ENCODE measurements at regions not wholly inside any gene's neighbourhood (a gene's known extent, or its start where the extent isn't known, plus 50 kb on each side); places are given as distances from the start of the nearest gene placed in this dataset.
"Not testable (repeated sequence)": the region's sequence is repeated elsewhere in the genome, so short reads cannot be mapped to it uniquely, and the experiment has no call there.

DNA sequence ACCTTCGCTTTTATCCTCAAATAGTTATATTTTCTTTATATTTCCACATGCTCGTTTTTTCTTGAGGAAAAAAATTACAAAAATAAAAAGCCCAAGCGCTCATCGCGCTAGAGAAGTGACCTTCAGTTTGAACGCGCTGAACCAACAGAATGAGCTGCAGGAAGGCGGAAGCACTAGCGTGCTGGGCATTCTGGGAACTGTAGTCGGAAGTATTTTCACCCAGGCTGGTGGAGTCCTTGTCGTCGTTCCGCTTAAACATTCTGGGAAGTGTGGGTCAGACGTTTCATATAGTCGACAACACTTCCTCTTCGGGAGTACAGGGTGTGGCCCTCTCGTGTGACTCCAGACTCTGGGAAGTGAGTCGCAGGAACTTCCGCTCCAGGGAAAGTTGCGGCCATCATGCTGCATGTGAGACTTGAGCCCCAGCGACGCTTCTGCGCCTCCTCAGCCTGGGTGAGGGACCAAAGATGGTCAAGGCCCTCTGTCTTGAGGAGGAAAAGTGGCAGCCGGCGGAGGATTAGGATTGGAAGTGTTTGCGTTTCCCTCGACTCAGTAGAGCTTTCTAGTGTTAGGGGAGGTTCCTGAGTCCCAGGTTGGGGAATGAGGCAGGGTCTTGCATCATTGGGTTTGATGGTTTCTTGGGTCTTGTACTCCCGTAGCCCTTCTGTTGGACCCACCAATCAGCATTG lies 84.1 kb upstream of the GPR39 start:
- DNase-seq, result not testable (repeated sequence)

DNA sequence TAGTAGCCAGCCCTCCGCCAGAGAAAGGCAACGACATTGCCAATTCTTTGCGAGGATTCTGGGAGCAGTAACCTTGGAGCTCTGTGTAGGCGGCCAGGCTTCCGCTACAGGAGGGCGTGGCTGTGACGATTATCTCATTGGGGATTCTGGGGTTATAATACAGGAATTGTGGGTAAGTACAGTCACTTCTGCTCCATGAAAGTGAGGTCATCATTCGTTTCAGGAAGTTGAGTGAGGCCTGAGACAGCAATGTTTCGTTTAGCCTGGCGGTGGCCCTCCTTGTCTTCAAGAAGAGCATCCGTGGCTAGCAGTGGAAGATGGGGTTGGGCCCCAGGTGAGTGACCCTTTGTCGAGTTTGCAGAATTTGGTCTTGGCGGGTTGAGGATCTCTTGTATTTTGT lies 79.5 kb upstream of the GPR39 start:
- not testable (repeated sequence) for DNase-seq

DNA sequence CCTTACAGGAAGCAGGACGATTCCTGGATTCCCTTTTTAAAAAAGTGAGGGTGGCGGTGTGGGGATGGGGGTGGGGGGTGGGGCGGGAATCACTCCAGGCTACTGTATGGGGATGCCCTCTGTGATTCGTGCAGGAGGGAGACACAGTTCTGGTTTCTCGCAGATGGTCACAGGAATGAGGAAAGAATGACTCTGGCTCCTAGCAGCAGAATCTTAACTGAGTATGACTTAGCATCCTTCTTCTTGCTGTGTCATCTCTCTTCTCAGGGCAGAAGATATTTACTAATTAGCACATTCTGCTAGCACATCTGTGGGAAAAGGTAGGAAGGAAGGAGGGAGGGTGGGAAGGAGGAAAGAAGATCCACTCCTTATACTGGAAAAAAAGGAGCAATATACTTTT lies 78.8 kb upstream of the GPR39 start:
- DNase-seq, result not testable (repeated sequence)

DNA sequence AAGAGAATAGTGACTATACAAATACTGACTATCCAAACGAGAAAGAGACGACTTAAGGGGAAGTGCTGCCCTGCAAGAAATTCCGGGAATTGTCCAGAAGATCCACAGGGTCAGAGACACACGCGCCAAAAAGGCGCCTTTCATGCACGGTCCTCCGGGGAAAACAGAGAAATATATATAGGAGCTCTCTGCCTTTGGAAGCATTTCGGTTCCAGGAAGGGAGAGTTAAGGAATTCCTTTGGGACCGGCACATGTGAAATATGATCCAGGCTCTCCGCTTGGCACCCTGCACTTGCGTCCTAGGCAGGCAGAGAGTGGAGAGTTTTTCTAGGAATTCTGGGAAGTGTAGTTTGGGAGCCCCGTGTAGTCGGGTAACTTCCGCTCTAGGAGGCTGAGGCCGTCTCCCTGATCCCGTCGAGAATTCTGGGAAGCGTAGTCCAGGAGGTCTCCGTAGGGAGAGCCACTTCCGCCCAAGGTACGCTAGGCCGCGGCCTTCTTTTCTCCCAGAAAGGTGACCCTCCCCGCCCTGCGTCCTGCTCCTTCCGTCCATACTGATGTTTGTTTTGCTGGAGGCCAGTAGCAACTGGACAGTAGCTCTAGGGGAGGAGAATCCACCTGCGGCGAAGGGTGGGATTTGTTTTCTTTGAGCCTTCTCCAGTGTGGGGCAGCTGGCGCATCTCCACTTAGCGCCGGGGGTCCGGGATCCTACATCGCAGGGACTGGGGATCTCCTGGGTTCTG lies 69.4 kb upstream of the GPR39 start:
- peak; percentile 68 for DNase-seq

DNA sequence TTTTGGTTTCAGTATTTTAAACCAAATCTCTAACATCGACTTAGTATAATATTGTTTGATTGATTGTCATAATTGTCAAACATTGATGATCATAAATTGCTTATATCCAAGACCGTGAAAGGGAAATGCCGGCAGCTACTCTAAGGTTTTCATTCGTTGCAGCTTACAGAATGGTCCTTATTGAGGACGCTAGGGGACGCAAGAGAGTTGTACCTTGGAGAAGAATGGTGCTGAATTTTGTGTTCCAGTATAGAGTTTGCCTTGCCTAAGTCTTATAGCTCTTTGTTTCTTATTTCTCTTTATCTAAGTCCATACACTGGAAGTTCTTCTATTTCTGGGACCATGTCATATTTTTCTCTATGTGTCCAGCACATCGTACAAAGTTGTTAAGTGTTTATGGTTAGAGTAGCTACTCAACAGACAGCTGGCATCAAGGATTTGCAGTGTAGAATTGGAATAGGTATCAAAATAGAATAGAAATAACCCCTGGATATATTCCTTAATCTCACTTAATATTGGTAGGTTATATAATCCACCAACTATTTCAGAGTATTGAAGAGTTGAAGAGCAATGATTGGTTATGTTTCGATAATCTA lies 67.4 kb upstream of the GPR39 start:
- DNase-seq, result not testable (repeated sequence)

DNA sequence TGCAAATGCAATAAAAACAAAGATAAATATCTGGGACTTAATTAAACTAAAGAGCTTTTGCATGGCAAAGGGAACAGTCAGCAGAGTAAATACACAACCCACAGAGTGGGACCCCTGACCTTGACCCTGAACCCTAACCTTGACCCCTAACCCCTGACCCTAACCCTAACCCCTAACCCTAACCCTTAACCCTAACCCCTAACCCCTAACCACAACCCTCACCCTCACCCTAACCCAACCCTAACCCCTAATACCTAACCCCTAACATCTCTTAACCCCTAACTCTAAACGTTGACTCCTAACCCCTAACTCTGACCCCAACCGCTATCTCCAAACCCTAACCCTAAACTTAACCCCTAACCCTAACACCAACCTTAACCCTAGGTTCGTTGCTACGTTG lies 64.9 kb upstream of the GPR39 start:
- DNase-seq, result not testable (repeated sequence)

DNA sequence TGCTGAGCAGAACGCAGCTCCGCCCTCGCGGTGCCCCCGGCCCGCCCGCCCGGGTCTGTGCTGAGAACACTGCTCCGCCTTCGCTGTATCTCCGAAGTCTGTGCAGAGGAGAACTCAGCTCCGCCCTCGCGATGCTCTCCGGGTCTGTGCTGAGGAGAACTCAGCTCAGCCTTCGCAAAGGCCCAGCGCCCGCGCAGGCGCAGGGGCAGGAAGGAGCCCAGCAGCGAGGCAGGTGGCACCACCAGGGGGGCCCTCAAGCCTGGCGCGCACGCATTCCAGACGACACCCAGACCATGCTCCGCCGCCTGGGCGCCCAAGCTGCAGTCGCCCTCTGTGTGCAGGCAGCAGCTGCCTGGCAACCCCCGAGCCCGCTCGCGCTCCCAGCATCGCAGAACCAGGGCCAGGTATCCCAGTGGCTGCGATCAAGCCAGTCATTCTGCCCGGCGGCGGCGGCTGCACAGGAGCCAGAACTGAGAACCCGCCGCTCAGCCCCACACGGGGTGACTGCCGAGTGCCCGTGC lies 64.1 kb upstream of the GPR39 start:
- DNase-seq, result not testable (repeated sequence)

DNA sequence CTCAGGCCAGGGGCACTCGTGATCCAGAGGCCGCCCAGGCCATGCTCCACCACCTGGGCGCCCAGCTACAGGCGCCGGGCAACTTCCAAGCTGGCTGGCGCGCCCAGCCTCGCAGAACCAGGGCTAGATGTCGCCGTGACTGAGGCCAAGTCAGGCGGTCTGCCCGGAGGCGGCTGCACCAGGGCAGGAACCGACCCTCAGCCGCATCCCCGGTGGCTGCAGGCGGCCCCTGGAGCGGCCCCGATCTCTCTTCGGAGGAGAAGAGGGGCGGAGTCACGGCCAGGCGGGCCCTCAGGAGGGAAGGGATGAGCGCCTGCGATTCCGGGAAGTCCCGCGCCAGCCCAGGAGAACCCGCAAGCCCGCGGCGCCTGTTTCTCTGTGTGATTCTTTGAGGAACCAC lies 63.2 kb upstream of the GPR39 start:
- DNase-seq, result not testable (repeated sequence)

DNA sequence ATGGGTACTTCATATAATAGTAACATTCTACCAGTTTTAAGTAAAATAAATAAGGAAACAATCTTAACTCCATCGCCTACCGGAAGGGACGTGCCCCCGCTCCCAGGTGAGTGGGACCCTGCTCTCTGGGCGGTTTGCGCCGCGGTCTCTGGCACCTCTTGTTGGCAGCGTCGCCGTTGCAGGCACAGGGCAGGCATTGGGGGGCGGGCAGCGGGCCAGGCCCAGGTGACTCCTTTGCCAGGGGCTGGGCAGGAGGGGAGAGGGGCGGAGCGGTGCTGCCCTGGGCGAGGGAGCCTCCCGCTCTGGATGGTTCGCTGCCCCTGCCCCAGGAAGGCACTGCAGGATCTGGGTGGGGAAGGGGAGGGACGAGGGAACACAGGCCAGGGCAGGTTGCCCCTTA lies 55.6 kb upstream of the GPR39 start:
- not testable (repeated sequence) for DNase-seq

DNA sequence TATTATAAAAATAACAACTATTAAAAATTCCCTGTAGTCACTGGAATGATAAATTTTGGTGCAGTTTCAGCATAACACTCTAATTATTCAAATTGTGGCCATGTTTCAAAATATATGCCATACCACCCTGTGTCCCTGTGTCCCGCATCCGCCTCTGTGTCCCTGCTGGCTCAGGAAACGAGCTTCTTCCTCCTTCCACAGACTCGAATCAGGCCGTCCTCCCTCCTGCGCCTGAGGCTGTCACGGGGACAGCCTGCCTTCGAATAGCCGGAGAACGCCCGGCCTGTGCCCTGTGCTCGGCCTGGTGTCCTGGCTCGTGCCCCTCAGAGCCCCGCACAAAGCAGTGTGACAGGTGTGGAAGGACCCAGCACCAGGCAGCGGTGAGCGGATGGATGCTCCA lies 55.1 kb upstream of the GPR39 start:
- not testable (repeated sequence) for DNase-seq

DNA sequence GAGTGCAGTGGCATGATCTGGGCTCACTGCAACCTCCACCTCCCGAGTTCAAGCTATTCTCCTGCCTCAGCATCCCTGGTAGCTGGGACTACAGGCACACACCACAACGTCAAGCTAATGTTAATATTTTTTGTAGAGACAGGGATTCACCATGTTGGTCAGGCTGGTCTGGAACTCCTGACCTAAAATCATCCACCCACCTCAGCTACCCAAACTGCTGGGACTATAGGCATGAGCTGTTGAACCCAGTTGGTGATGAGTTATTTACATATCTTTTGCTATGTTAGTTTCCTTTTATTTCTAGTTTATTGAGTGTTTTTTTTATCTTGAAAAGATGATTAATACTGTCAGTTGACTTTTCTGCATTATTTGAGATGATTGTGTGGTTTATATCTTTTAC lies 53.3 kb upstream of the GPR39 start:
- DNase-seq, result not testable (repeated sequence)

DNA sequence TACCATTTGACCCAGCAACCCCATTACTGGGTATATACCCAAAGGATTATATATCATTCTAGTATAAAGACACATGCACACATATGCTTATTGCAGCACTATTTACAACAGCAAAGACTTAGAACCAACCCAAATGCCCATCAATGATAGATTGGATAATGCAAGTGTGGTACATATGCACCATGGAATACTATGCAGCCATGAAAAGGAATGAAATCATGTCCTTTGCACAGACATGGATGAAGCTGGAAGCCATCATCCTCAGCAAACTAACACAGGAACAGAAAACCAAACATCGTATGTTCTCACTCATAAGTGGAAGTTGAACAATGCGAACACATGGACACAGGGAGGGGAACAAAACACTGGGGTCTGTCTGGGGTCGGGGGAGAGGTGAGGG lies 50.6 kb upstream of the GPR39 start:
- not testable (repeated sequence) for DNase-seq

DNA sequence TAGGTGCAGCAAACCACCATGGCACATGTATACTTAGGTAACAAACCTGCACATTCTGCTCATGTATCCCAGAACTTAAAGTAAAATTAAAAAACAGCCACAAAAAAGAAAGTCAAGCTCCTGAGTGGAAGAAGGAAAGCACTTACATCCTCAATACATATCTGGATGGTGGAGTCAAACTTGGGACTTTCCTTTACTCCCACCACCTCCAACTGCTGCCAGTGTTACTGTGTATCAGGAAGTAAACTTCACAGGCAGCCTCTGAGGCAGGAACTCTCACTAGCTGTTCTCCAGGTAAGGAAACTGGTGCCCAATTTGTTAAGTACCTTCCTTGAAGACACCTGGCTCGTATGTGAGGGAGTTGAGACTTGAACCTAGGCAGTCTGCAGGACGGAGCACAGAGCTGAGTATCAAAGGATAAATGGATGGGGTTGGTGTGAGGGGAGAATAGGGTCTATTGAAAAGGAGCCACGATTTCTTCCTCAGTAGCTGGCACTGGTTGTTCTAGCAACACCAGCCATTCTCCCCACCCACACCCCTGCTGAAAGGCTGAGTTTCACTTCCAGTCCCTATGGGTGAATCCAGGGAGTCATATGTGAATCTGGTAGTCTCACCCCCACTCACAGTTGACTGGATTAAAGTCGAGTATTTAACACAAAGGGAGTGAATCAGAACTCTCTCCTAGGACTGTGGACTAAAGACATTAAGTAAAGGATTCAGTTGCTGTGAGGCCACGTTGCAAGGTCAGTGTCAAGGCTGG lies 50.0 kb upstream of the GPR39 start:
- no peak for DNase-seq

All from hindlimb muscle (tissue), 1 donor.